ENCODE measurements at regions not wholly inside any gene's neighbourhood (a gene's known extent, or its start where the extent isn't known, plus 50 kb on each side); places are given as distances from the start of the nearest gene placed in this dataset.
"Not testable (repeated sequence)": the region's sequence is repeated elsewhere in the genome, so short reads cannot be mapped to it uniquely, and the experiment has no call there.

GRCh38 chr11:127843483-127844396 lies 743.6 kb downstream of the ETS1 start:
- no peak for DNase-seq (ENCODE audit: low spot score)

GRCh38 chr11:127825183-127825582 lies 762.2 kb downstream of the ETS1 start:
- no peak for DNase-seq (ENCODE audit: low spot score)

- no peak for DNase-seq (ENCODE audit: low spot score)
Observed at GRCh38 chr11:127818625-127819024, 768.7 kb downstream of the ETS1 start.

- DNase-seq (ENCODE audit: low spot score) = no peak
Observed at GRCh38 chr11:127816962-127817361, 770.4 kb downstream of the ETS1 start.

- DNase-seq (ENCODE audit: low spot score) = no peak
Observed at GRCh38 chr11:127815331-127815730, 772.0 kb downstream of the ETS1 start.

- DNase-seq (ENCODE audit: low spot score) = no peak
Observed at GRCh38 chr11:127806501-127806900, 780.9 kb downstream of the ETS1 start.

- no peak for DNase-seq (ENCODE audit: low spot score)
Observed at GRCh38 chr11:127805771-127806170, 781.6 kb downstream of the ETS1 start.

- no peak for DNase-seq (ENCODE audit: low spot score)
Observed at GRCh38 chr11:127804747-127805400, 782.5 kb downstream of the ETS1 start.

GRCh38 chr11:127803755-127804154 lies 783.6 kb downstream of the ETS1 start:
- no peak for DNase-seq (ENCODE audit: low spot score)

- no peak for DNase-seq (ENCODE audit: low spot score)
Observed at GRCh38 chr11:127800989-127801688, 786.2 kb downstream of the ETS1 start.

GRCh38 chr11:127795326-127795725 lies 792.0 kb downstream of the ETS1 start:
- DNase-seq (ENCODE audit: low spot score) = no peak

GRCh38 chr11:127791844-127792243 lies 791.3 kb upstream of the KIRREL3 start:
- DNase-seq (ENCODE audit: low spot score) = no peak

GRCh38 chr11:127790592-127790991 lies 790.0 kb upstream of the KIRREL3 start:
- no peak for DNase-seq (ENCODE audit: low spot score)

GRCh38 chr11:127789927-127790326 lies 789.4 kb upstream of the KIRREL3 start:
- no peak for DNase-seq (ENCODE audit: low spot score)

GRCh38 chr11:127772938-127773337 lies 772.4 kb upstream of the KIRREL3 start:
- not testable (repeated sequence) for DNase-seq (ENCODE audit: low spot score)

- not testable (repeated sequence) for DNase-seq (ENCODE audit: low spot score)
Observed at GRCh38 chr11:127768931-127769330, 768.4 kb upstream of the KIRREL3 start.

- no peak for DNase-seq (ENCODE audit: low spot score)
Observed at GRCh38 chr11:127766734-127767133, 766.2 kb upstream of the KIRREL3 start.

GRCh38 chr11:127738771-127739286 lies 738.3 kb upstream of the KIRREL3 start:
- DNase-seq (ENCODE audit: low spot score) = no peak

GRCh38 chr11:127737499-127737898 lies 736.9 kb upstream of the KIRREL3 start:
- no peak for DNase-seq (ENCODE audit: low spot score)

GRCh38 chr11:127733552-127733951 lies 733.0 kb upstream of the KIRREL3 start:
- no peak for DNase-seq (ENCODE audit: low spot score)

GRCh38 chr11:127726367-127726766 lies 725.8 kb upstream of the KIRREL3 start:
- no peak for DNase-seq (ENCODE audit: low spot score)

- no peak for DNase-seq (ENCODE audit: low spot score)
Observed at GRCh38 chr11:127723714-127724113, 723.1 kb upstream of the KIRREL3 start.
